D721Med (cell line): ENCODE measurements at regions not wholly inside any gene's neighbourhood (a gene's known extent, or its start where the extent isn't known, plus 50 kb on each side); places are given as distances from the start of the nearest gene placed in this dataset.
A peak's percentile ranks its signal among the peaks of the same experiment; 100 is the strongest.

Source experiments
- DNase-seq: peaks from one replicate; pipeline ENCODE4 v3.0.0; 2011; ENCODE audit warnings: low spot score; ENCODE audit not compliant: insufficient read length
- FAIRE-seq: peaks from 2 replicates; lab custom pipeline; 2011; peaks lifted over from hg19 to GRCh38; lab: Jason Lieb, UNC
- CTCF ChIP-seq: IDR thresholded peaks from 2 replicates; pipeline ENCODE4 v1.5.1; 2012; ENCODE audit warnings: mild to moderate bottlenecking, control low read depth; ENCODE audit not compliant: insufficient read depth; ENCODE audit errors: missing control alignments

- no peak for TF ChIP-seq CTCF
- DNase-seq (no peak), FAIRE-seq (no peak)
Measured at GRCh38 chr15:62299541-62299940, 134.5 kb upstream of the C2CD4B start.

- FAIRE-seq (no peak), DNase-seq (no peak)
- TF ChIP-seq CTCF: no peak
Measured at GRCh38 chr15:62301993-62302675, 137.0 kb upstream of the C2CD4B start.

- peak; percentile 27 for DNase-seq
- peak; percentile 69 for TF ChIP-seq CTCF
- FAIRE-seq: peak; percentile 6
Measured at GRCh38 chr15:62306851-62307504, 141.9 kb upstream of the C2CD4B start.

GRCh38 chr15:62307551-62307950 is 142.5 kb upstream of the C2CD4B start:
- DNase-seq (no peak), FAIRE-seq (no peak)
- no peak for TF ChIP-seq CTCF

- FAIRE-seq: no peak
- TF ChIP-seq CTCF: no peak
- DNase-seq: no peak
Measured at GRCh38 chr15:62316413-62317060, 151.5 kb upstream of the C2CD4B start.

GRCh38 chr15:62320259-62320658 is 155.2 kb upstream of the C2CD4B start:
- DNase-seq (no peak), FAIRE-seq (no peak)
- TF ChIP-seq CTCF: no peak
